NCI-H446 (cell line): ENCODE measurements at regions not wholly inside any gene's neighbourhood (a gene's known extent, or its start where the extent isn't known, plus 50 kb on each side); places are given as distances from the start of the nearest gene placed in this dataset.

ENCODE experiments used
- DNase-seq, 2 experiments: peaks; one replicate each; lab custom pipeline; 2025; lab: John Stamatoyannopoulos, UW

DNA sequence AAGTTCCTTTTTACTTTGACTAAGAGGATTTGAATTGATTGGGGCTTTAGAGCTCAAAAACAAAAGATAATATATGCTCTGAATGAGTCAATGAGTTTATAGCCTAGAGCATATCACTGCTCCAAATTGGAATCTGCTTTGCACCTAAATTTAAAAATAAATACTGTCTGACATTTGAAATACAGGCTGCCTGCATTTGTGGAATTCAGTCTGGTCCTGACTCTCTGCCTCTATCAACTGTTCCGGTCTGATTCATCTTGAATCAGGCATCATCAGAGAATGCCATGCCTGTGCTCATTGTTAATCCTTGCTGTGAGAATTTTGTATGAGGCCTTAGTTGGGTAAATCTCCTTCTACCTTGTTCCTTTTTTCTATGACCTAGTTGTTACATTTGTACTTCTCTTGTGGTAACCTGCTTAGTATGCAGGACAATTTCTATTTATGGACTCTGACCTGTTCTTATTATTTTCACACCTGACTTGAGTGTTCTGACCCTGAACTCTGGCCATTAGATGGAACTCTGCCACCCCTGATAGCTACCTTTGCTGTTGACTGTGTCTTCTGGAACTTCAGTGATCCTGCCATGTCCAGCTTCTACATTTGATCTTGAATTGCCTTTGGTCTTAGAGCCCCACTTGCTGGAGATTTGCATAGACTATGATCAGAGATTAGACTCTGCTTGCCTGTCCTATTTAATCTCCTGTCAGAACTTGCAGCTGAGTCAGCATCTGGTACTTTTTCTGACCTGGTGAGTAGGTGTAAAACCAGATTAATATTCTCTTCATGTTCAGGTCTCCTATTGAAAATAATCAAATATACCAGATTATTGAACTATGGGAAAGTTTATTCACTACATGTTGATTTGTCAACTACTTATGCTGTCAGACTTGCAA lies 442.7 kb upstream of the HS3ST5 start:
- no peak for DNase-seq

DNA sequence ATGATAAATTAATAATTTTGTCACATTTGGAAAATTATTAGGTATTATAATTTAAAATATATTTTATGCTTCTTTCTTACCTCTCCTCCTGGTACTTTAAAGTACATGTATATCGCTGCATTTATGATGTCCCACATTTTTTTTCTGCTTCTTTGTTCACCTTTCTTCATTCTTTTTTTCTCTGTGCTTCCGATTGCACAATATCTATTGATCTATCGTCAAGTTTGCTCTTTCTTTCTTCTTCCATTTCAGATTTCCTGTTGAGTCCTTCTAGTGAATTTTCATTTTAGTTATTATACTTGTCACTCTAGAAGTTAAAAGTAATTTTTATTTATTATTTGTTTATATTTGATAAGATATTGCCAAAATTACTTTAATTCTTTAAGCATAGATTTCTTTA lies 441.0 kb upstream of the HS3ST5 start:
- DNase-seq, result no peak

DNA sequence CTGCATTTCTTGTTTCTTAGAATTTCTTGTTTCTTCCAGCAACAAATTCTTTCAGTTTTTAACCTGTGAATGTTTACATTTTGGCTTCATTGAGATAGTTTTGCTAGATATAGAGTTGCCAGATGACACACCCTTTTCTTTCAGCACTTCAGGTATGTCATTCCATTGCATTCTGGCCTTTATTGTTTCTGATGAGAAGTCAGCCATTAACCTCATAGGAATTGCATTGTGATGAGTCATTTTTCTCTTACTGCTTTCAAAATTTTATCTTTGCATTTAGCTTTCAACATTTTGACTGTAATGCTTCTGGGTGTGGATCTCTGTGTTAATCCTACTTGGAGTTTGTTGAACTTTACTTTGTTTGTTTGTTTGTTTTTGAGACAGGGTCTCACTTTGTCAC lies 440.3 kb upstream of the HS3ST5 start:
- no peak for DNase-seq

DNA sequence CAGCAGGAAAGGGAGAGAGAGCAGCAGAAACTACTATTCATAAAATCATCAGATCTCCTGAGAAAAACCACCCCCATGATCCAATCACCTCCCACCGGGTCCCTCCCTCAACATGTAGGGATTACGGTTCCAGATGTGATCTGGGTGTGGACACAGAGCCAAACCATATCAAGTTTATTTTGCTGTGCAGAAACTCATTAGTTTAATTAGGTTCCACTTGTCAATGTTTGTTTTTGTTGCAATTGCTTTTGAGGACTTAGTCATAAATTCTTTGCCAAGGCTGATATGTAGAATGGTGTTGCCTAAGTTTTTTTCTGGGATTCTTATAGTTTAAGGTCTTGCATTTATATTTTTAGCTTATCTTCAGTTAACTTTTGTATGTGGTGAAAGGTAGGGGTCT lies 422.0 kb upstream of the HS3ST5 start:
- DNase-seq, result no peak

GRCh38 chr6:114762145-114762544 lies 419.3 kb upstream of the HS3ST5 start:
- no peak for DNase-seq

DNA sequence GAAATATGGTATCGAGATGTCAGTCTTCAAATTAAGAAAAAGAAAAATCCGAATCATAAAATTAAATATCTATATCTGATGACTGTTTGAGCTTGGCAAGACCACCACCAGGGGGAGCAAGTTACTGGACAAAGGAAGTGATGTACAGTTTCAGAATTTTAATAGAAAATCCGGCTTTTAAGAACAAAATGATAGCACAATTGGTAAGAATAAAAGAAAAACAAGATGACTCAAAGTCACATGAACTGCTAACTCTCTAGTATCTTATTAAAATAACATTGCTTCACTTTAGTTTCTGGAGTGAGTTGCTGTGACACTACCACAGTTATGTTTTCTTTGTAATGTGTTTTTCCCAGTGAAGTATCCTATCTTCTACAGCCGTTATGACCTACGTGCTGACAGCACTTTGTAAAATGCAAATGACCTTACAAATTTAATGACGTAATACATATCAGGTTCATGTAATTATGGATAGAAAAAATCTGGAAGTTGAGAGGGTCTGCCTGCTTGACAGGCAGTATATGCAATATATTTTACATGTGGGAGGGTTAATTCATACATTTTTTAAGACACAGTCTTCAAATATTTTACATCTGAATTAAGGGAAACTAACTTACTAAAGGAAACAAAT lies 405.3 kb upstream of the HS3ST5 start:
- peak; percentile 5 to 53 for DNase-seq

DNA sequence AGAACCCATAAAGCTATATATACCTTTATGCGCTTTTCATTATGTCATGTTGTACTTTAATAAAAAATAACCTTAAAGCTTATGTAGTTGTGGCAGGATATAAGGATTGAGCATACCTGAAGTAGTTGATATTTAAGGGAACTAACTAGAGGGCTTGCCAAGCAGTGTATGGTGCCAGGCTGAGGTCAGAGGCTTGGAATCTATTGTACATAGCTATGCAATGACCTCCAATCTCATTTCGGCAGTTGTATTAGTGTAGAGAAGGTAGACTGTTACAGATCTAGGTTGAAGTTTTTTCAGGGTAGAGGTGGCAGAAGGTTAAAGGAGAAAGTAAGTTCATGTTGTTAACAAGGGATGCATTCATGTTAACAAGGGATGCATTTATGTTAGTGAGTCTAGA lies 397.7 kb upstream of the HS3ST5 start:
- no peak for DNase-seq

DNA sequence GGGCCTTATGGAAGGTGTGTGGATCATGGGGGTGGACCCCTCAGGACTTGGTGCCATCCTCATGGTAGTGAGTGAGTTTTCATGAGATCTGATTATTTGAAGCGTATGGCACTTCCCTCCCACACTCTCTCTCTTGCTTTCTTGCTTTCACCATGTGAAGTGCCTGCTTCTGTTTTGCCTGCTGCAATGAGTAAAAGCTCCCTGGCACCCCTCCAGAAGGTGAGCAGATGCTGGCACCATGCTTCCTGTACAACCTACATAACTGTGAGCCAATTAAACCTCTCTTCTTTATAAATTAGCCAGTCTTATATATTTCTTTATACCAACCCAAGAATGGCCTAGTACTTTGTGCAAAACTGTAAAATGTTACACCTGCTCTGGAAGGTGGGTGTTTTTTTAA lies 396.8 kb upstream of the HS3ST5 start:
- DNase-seq, result no peak

DNA sequence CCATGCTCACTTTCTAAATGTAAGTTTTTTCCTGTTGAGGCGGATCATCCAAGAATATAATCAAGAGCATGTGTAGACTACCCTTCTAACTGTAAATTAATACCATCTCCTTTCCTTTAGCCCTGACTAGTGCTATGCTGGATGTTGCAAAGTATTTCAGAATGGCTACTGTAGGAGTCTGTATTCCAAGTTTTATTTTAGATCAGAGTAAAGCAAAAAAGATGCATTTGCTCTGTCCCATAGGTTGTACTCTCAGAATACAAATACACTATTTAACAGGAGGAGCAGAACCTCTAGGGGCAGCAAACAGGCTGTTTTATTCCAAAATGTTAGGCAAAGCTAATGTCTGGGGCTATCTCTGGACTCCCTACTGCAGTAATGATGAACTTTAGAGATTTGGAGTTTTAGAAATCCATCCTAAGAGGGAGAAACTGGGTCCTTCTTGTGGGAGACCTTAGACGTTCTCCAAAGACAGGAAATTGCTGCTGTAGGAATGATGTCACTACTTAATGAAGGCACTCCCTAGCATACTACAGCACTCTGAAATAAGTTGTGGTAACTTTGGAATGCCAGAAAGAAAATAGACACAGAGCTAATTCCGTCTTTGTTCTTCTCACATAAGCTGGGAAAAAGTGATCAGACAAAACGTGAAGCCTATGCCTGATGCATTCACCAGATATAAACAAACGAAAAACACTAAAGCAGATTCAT lies 392.4 kb upstream of the HS3ST5 start:
- no peak for DNase-seq

DNA sequence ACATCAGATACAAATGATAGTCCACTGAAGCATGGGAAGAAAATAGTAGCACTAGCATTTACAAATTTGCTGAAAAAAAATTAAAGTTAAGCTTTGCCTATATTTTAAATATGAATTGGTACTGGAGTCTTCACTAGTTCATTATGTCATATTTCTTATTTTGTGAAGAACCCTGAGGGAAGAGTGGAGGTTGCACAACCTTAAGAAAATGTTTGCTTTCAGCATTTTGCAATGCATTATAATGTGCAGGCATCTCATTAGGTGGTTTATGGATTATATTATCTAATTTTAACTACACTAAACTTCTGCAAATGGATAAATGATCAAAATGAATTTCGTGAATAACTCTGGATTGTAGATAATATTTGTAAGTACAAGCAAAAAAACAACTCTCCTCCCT lies 390.8 kb upstream of the HS3ST5 start:
- no peak for DNase-seq

DNA sequence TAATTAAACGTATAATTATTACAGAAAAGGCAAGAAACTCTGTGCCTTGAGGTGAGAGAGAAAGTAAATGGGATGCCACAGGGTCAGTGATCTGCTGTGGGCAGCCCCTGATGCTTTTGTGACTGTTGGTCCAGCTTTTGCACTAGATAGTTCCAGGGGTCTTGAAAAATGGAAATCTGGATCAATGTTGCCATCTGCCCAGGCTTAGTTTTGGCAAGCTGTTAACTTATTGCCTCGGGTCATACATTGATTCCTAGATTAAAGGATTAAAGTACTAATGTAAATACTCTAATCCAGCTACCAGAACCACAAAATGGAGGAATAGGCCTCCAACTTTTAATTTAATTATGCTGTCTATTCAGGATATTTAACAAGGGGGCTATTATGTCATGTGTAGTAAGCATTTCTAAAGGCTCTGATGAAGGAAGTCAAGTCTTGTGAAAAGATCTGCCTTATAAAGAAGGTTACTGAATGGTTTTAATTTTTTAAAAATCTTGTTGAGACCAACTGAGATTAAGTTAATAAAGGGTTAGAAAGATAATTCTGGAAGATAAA lies 376.0 kb upstream of the HS3ST5 start:
- peak in 1 of 2 experiments; percentile 5 for DNase-seq

GRCh38 chr6:114718186-114718585 lies 375.4 kb upstream of the HS3ST5 start:
- peak in 1 of 2 experiments; percentile 22 for DNase-seq

- no peak for DNase-seq
Observed at GRCh38 chr6:114714836-114715507, 372.1 kb upstream of the HS3ST5 start.

DNA sequence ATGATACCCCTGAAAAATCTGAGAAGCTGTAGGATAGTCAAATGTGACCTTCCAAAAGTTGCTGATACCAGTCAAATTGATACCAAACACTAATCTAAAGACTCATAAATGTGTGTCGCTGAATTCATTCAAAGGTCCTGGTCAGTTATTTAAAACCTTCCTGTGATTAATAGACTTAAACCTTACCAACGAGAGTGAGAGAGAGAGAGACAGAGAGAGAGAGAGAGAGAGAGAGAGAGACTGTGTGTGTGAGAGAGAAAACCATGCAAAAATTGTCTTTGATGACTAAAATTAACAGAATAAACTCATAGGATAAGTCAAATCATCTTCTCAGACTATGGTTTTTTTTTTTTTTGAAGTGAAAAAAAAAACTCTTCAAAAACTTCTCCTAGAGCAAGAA lies 370.9 kb upstream of the HS3ST5 start:
- no peak for DNase-seq

- no peak for DNase-seq
Observed at GRCh38 chr6:114712129-114712662, 369.4 kb upstream of the HS3ST5 start.

- DNase-seq, result no peak
Observed at GRCh38 chr6:114707081-114707620, 364.3 kb upstream of the HS3ST5 start.

GRCh38 chr6:114690625-114691024 lies 347.8 kb upstream of the HS3ST5 start:
- DNase-seq, result no peak

- no peak for DNase-seq
Observed at GRCh38 chr6:114659513-114659912, 316.7 kb upstream of the HS3ST5 start.

DNA sequence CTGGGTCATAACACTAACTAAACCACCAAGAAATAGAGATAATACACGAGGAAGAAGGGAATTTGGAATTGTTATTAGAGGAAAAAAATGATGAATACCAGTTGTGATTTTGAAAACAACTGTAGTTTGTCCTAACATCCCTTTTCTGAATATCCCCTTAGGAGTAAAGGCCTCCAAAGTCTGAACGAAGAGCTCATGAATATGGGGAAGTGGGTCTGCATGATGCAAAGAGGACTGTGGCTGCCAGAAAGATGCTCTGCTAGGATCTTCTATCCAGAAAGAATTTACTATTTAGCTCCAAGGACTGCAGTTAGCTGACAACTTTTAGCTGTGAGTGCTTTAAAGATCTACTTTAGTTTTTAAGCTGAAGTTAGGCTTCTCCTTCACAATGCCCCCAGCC lies 308.8 kb upstream of the HS3ST5 start:
- DNase-seq, result no peak

GRCh38 chr6:114650891-114651290 lies 308.1 kb upstream of the HS3ST5 start:
- no peak for DNase-seq

GRCh38 chr6:114649298-114649697 lies 306.5 kb upstream of the HS3ST5 start:
- no peak for DNase-seq
